Mesenchymal stem cell (in vitro differentiated cells and primary cell): ENCODE measurements at regions not wholly inside any gene's neighbourhood (a gene's known extent, or its start where the extent isn't known, plus 50 kb on each side); places are given as distances from the start of the nearest gene placed in this dataset.

Experiments
- DNase-seq: peaks from one replicate; pipeline ENCODE4 v3.0.0-alpha.2; 2013
- H2AFZ ChIP-seq: one replicate; pipeline ENCODE4 v1.6.1; 2013; ENCODE audit warnings: low read depth, mild to moderate bottlenecking, control low read depth, inconsistent platforms, low read length, moderate library complexity
- H2AK5ac ChIP-seq: 2 replicates; pipeline ENCODE4 v1.6.1; 2013; ENCODE audit warnings: low read length, moderate library complexity, mild to moderate bottlenecking, inconsistent platforms; ENCODE audit not compliant: severe bottlenecking
- H2BK120ac ChIP-seq: one replicate; pipeline ENCODE4 v1.6.1; 2013; ENCODE audit warnings: low read depth, mild to moderate bottlenecking, inconsistent platforms, low read length, moderate library complexity
- H2BK12ac ChIP-seq, 2 experiments: one replicate each; pipeline ENCODE4 v1.6.1; 2013; ENCODE audit warnings: inconsistent platforms in 2 of 2, low read length in 2 of 2, mild to moderate bottlenecking in 2 of 2, moderate library complexity in 2 of 2, control low read depth in 1 of 2
- H2BK15ac ChIP-seq: one replicate; pipeline ENCODE4 v1.6.1; 2013; ENCODE audit warnings: mild to moderate bottlenecking, low read depth, inconsistent platforms; ENCODE audit not compliant: poor library complexity, severe bottlenecking
- H2BK5ac ChIP-seq: 2 replicates; pipeline ENCODE4 v1.6.1; 2013; ENCODE audit warnings: low read depth, mild to moderate bottlenecking, low read length, control low read depth, inconsistent platforms; ENCODE audit not compliant: poor library complexity, severe bottlenecking
- H3K14ac ChIP-seq, 2 experiments: one replicate each; pipeline ENCODE4 v1.6.1; 2013; ENCODE audit warnings: inconsistent platforms in 2 of 2, low read length in 2 of 2, control low read depth in 1 of 2, mild to moderate bottlenecking in 1 of 2, moderate library complexity in 1 of 2
- H3K18ac ChIP-seq, 2 experiments: one replicate each; pipeline ENCODE4 v1.6.1; 2013; ENCODE audit warnings: inconsistent platforms in 2 of 2, low read length in 2 of 2, control low read depth in 1 of 2, low read depth in 1 of 2, mild to moderate bottlenecking in 1 of 2
- H3K23ac ChIP-seq, 2 experiments: one replicate each; pipeline ENCODE4 v1.6.1; 2013; ENCODE audit warnings: inconsistent platforms in 2 of 2, low read length in 2 of 2, mild to moderate bottlenecking in 2 of 2, moderate library complexity in 2 of 2, control low read depth in 1 of 2
- H3K27ac ChIP-seq: 2 replicates; pipeline ENCODE4 v1.5.1; 2013; ENCODE audit warnings: mild to moderate bottlenecking, moderate library complexity, low read length, control low read depth, inconsistent platforms; ENCODE audit not compliant: poor library complexity, severe bottlenecking
- H3K27me3 ChIP-seq, 2 experiments: 2 replicates each; pipeline versions ENCODE4 v1.6.1 to v1.7.0; 2013; ENCODE audit warnings: low read length in 2 of 2, mild to moderate bottlenecking in 2 of 2, moderate library complexity in 2 of 2, control low read depth in 1 of 2, inconsistent platforms in 1 of 2; ENCODE audit not compliant: control insufficient read depth in 1 of 2, insufficient read depth in 1 of 2
- H3K36me3 ChIP-seq, 2 experiments: 2 replicates each; pipeline versions ENCODE4 v1.6.1 to v1.7.0; 2013; ENCODE audit warnings: low read length in 2 of 2, control low read depth in 1 of 2, inconsistent platforms in 1 of 2, low read depth in 1 of 2, mild to moderate bottlenecking in 1 of 2; ENCODE audit not compliant: insufficient read depth in 2 of 2, control insufficient read depth in 1 of 2
- H3K4ac ChIP-seq, 2 experiments: one replicate each; pipeline ENCODE4 v1.6.1; 2013; ENCODE audit warnings: inconsistent platforms in 2 of 2, low read length in 2 of 2, mild to moderate bottlenecking in 2 of 2, moderate library complexity in 2 of 2, control low read depth in 1 of 2, low read depth in 1 of 2
- H3K4me1 ChIP-seq: 2 replicates; pipeline ENCODE4 v1.6.1; 2013; ENCODE audit warnings: low read depth, low read length, control low read depth; ENCODE audit not compliant: control insufficient read depth, insufficient read depth
- H3K4me2 ChIP-seq: 2 replicates; pipeline ENCODE4 v1.6.1; 2013; ENCODE audit warnings: low read length, mild to moderate bottlenecking, inconsistent platforms; ENCODE audit not compliant: poor library complexity, severe bottlenecking
- H3K4me3 ChIP-seq, 2 experiments: 2 replicates each; pipeline versions ENCODE4 v1.5.1 to v1.7.0; 2013; ENCODE audit warnings: low read length in 2 of 2, mild to moderate bottlenecking in 2 of 2, control low read depth in 1 of 2, low read depth in 1 of 2; ENCODE audit not compliant: insufficient read depth in 1 of 2
- H3K79me1 ChIP-seq: replicated peaks from 2 replicates; pipeline ENCODE4 v1.6.1; 2013; ENCODE audit warnings: mild to moderate bottlenecking, control low read depth, low read length, inconsistent platforms; ENCODE audit not compliant: poor library complexity, severe bottlenecking
- H3K9ac ChIP-seq: 2 replicates; pipeline ENCODE4 v1.7.0; 2013; ENCODE audit warnings: mild to moderate bottlenecking, low read length, moderate library complexity
- H3K9me3 ChIP-seq: 2 replicates; pipeline ENCODE4 v1.7.0; 2013; ENCODE audit warnings: mild to moderate bottlenecking, low read length; ENCODE audit not compliant: control insufficient read depth
- H4K8ac ChIP-seq: one replicate; pipeline ENCODE4 v1.6.1; 2013; ENCODE audit warnings: inconsistent platforms, mild to moderate bottlenecking, low read length, moderate library complexity
- H4K91ac ChIP-seq: one replicate; pipeline ENCODE4 v1.6.1; 2013; ENCODE audit warnings: mild to moderate bottlenecking, low read length, inconsistent platforms
- WGBS: methylation state at CpG from one replicate; pipeline ENCODE4 v1.1.7; 2013; ENCODE audit warnings: mixed read lengths; 5-methylcytosine and 5-hydroxymethylcytosine counted together

DNA sequence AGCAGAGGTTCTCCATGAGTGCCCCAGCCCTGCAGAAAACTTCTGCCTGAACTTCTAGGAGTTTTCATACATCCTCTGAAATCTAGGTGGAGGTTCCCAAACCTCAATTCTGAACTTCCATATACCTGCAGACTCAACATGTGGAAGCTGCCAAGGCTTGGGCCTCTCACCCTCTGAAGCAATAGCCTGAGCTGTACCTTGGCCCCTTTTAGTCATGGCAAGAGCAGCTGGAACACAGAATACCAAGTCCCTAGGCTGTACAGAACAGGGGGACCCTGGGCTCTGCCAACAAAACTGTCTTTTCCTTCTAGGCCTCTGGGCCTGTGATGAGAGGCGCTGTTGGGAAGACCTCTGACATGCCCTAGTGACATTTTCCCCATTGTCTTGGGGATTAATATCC is 494.3 kb upstream of the FOXG1 start:
- H3K4me3 ChIP-seq: no peak overlapping the region
- no peak for DNase-seq
- H3K27me3 ChIP-seq: no peaks in the 10 kb centered on the region
- no peak overlapping the region for H2AFZ ChIP-seq
- no peak overlapping the region for H2BK5ac ChIP-seq
- no peak overlapping the region for H3K9ac ChIP-seq
- no peak overlapping the region for H2BK15ac ChIP-seq
- no peak overlapping the region for H4K91ac ChIP-seq
- no peaks in the 10 kb centered on the region for H3K36me3 ChIP-seq
- WGBS: 61% methylated on average over 1 of the region's 1 CpG
- no peak overlapping the region for H4K8ac ChIP-seq
- no peak overlapping the region for H3K23ac ChIP-seq
- H2BK120ac ChIP-seq: no peak overlapping the region
- H2AK5ac ChIP-seq: no peak overlapping the region
- no peak overlapping the region for H3K27ac ChIP-seq
- peaks cover 11% of the 10 kb centered on the region for H3K9me3 ChIP-seq
- H2BK12ac ChIP-seq: no peak overlapping the region
- no peaks in the 10 kb centered on the region for H3K4me1 ChIP-seq
- no peak overlapping the region for H3K4me2 ChIP-seq
- no peak overlapping the region for H3K18ac ChIP-seq
- H3K4ac ChIP-seq: no peak overlapping the region
- no peak overlapping the region for H3K14ac ChIP-seq
- no peaks in the 10 kb centered on the region for H3K79me1 ChIP-seq

DNA sequence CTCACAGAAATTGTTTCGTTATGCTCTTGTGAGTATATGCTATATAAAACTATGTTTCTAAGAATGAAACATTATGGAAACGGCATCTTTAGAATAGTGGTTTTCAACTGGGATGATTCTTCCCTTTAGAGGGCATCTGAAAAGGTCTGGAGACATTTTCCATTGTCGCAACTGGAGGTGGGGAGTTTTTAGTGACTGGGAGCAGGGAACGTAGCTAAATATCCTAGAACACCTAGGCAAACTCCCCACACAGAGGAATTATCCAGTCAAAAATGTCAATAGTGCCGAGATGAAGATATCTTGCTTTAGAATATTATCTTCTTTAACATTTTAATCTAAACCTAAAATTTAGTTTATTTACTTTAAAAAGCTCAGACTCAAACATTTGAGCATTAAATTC is 486.1 kb upstream of the FOXG1 start:
- H2BK5ac ChIP-seq: no peak overlapping the region
- no peak overlapping the region for H3K4me3 ChIP-seq
- 77% methylated on average over 3 of the region's 5 CpGs for WGBS
- H2BK12ac ChIP-seq: no peak overlapping the region
- no peaks in the 10 kb centered on the region for H3K4me1 ChIP-seq
- no peak overlapping the region for H3K4me2 ChIP-seq
- H2BK15ac ChIP-seq: no peak overlapping the region
- H3K4ac ChIP-seq: no peak overlapping the region
- H2AFZ ChIP-seq: no peak overlapping the region
- H3K36me3 ChIP-seq: no peaks in the 10 kb centered on the region
- H2AK5ac ChIP-seq: no peak overlapping the region
- H3K79me1 ChIP-seq: no peaks in the 10 kb centered on the region
- H3K27ac ChIP-seq: no peak overlapping the region
- H4K8ac ChIP-seq: no peak overlapping the region
- H3K9ac ChIP-seq: no peak overlapping the region
- no peak overlapping the region for H4K91ac ChIP-seq
- H3K27me3 ChIP-seq: no peaks in the 10 kb centered on the region
- H2BK120ac ChIP-seq: no peak overlapping the region
- no peak overlapping the region for H3K23ac ChIP-seq
- no peaks in the 10 kb centered on the region for H3K9me3 ChIP-seq
- no peak overlapping the region for H3K18ac ChIP-seq
- DNase-seq: no peak
- H3K14ac ChIP-seq: no peak overlapping the region

DNA sequence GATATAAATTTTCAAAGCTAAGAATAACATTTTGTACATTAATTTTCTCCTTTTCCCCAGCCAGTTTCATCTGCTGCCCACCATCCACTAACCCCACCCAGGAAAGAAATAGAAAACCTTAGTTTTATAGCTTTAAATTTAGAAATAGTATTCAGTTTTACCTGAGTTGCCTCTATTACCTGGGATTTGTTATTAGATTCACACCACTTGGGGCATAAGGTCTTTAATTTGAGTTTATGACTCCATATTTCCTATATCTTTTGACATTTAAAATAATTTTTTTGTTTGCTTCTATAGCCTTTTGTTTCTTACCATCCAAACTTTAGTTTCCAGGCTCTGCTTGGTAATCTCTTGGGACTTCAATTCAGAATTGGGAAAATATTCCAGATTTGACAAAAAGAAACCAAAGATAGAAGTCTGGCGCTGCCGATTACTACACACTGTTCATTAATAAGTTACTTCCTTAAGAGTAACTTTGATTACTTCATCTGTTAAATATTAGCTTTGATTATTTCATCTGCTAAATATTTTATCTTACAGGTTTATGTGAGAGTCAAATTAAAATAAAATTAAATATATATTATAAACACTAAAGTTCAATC is 485.5 kb upstream of the FOXG1 start:
- Histone ChIP-seq H3K9ac (no peak overlapping the region), H3K23ac (no peak overlapping the region), H2BK120ac (no peak overlapping the region), H2AK5ac (no peak overlapping the region), H2BK15ac (no peak overlapping the region), H3K9me3 (no peaks in the 10 kb centered on the region), H3K4ac (no peak overlapping the region), H3K4me3 (no peak overlapping the region), H3K27ac (no peak overlapping the region), H3K36me3 (no peaks in the 10 kb centered on the region), H3K4me2 (no peak overlapping the region), H4K8ac (no peak overlapping the region), H3K27me3 (no peaks in the 10 kb centered on the region), H2AFZ (no peak overlapping the region), H3K14ac (no peak overlapping the region), H3K79me1 (no peaks in the 10 kb centered on the region), H3K4me1 (no peaks in the 10 kb centered on the region), H2BK12ac (no peak overlapping the region), H4K91ac (no peak overlapping the region), H2BK5ac (no peak overlapping the region), H3K18ac (no peak overlapping the region)
- no peak for DNase-seq
- no CpG with 5 or more reads among the region's 2 CpGs for WGBS

DNA sequence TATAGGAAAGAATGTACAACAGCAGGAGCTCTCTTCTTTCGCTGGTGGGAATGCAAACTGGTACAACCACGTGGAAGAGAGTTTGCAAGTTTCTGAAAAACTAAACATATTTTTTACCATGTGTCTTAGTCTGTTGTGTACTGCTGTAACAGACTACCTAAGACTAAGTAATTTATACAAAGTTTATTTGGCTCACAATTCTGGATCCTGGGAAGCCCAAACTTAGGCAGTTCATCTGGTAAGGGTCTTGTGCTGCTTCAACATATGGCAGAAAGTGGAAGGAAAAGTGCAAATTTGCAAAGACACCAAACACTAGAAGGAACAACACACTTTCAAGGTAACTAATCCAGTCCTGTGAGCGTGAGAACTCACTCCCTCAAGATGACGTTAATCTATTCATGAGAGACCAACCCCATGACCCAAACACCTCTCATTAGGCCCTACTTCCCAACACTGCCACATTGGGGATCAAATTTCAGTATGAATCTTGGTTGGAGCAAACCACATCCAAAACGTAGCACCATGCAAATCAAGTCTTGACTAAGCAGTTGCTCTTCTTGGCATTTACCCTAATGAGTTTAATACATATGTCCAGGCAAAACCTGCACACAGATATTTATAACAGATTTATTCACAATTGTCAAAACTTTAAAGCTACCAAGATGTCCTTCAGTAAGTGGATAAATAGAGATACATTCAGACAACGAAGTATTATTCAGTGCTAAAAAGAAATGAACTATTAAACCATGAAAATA is 481.9 kb upstream of the FOXG1 start:
- no peak for DNase-seq
- no peak overlapping the region for H2BK15ac ChIP-seq
- no peak overlapping the region for H3K18ac ChIP-seq
- no peak overlapping the region for H2AK5ac ChIP-seq
- no peak overlapping the region for H3K27ac ChIP-seq
- H3K9ac ChIP-seq: no peak overlapping the region
- H2BK12ac ChIP-seq: no peak overlapping the region
- no peaks in the 10 kb centered on the region for H3K4me1 ChIP-seq
- no peaks in the 10 kb centered on the region for H3K79me1 ChIP-seq
- H3K14ac ChIP-seq: no peak overlapping the region
- H2BK120ac ChIP-seq: no peak overlapping the region
- H3K23ac ChIP-seq: no peak overlapping the region
- H2BK5ac ChIP-seq: no peak overlapping the region
- H3K9me3 ChIP-seq: no peaks in the 10 kb centered on the region
- no peak overlapping the region for H3K4me3 ChIP-seq
- H3K4ac ChIP-seq: no peak overlapping the region
- no peaks in the 10 kb centered on the region for H3K27me3 ChIP-seq
- no peaks in the 10 kb centered on the region for H3K36me3 ChIP-seq
- H2AFZ ChIP-seq: no peak overlapping the region
- H4K91ac ChIP-seq: no peak overlapping the region
- H3K4me2 ChIP-seq: no peak overlapping the region
- H4K8ac ChIP-seq: no peak overlapping the region
- 50% methylated on average over 3 of the region's 6 CpGs for WGBS
